GM23248 (cell line): ENCODE measurements at regions not wholly inside any gene's neighbourhood (a gene's known extent, or its start where the extent isn't known, plus 50 kb on each side); places are given as distances from the start of the nearest gene placed in this dataset.

Experiments used
- DNase-seq: peaks from one replicate; pipeline ENCODE4 v3.0.0-alpha.2; 2015
- H2AFZ ChIP-seq: fragments of 200-600 bp; sonication (generic); 2 replicates; pipeline ENCODE4 v1.6.1; 2016; ENCODE audit warnings: antibody characterized with exemption
- H3F3A ChIP-seq: fragments of 200-600 bp; sonication (generic); 2 replicates; pipeline ENCODE4 v1.6.1; 2016; ENCODE audit warnings: mild to moderate bottlenecking, antibody characterized with exemption, mixed run types; ENCODE audit not compliant: insufficient read depth
- H3K27ac ChIP-seq: fragments of 200-600 bp; sonication (generic); 2 replicates; pipeline ENCODE4 v1.5.1; 2016; ENCODE audit warnings: mild to moderate bottlenecking
- H3K27me3 ChIP-seq: fragments of 200-600 bp; sonication (generic); replicated peaks from 2 replicates; pipeline ENCODE4 v1.6.1; 2016; ENCODE audit warnings: mild to moderate bottlenecking; ENCODE audit not compliant: insufficient read depth
- H3K36me3 ChIP-seq: fragments of 200-600 bp; sonication (generic); 2 replicates; pipeline ENCODE4 v1.6.1; 2016; ENCODE audit warnings: low read depth, mild to moderate bottlenecking
- H3K4me1 ChIP-seq: fragments of 200-600 bp; sonication (generic); 2 replicates; pipeline ENCODE4 v1.6.1; 2016; ENCODE audit warnings: mild to moderate bottlenecking; ENCODE audit not compliant: insufficient read depth
- H3K4me2 ChIP-seq: fragments of 200-600 bp; sonication (generic); one replicate; pipeline ENCODE4 v1.6.1; 2016; ENCODE audit warnings: mild to moderate bottlenecking; ENCODE audit not compliant: unreplicated experiment
- H3K4me3 ChIP-seq: fragments of 200-600 bp; sonication (generic); 2 replicates; pipeline ENCODE4 v1.5.1; 2016; ENCODE audit warnings: mild to moderate bottlenecking
- H3K79me2 ChIP-seq: fragments of 200-600 bp; sonication (generic); 2 replicates; pipeline ENCODE4 v1.6.1; 2016; ENCODE audit warnings: mild to moderate bottlenecking; ENCODE audit not compliant: insufficient read depth
- H3K9ac ChIP-seq: fragments of 200-600 bp; sonication (generic); 2 replicates; pipeline ENCODE4 v1.6.1; 2016; ENCODE audit warnings: mild to moderate bottlenecking
- H3K9me2 ChIP-seq: fragments of 200-600 bp; sonication (generic); 2 replicates; pipeline ENCODE4 v1.6.1; 2016; ENCODE audit warnings: mixed run types, mild to moderate bottlenecking, moderate library complexity; ENCODE audit not compliant: insufficient read depth
- H3K9me3 ChIP-seq: fragments of 200-600 bp; sonication (generic); one replicate; pipeline ENCODE4 v1.6.1; 2017; ENCODE audit warnings: low read depth
- H4K20me1 ChIP-seq: fragments of 200-600 bp; sonication (generic); 2 replicates; pipeline ENCODE4 v1.6.0; 2016; ENCODE audit not compliant: insufficient read depth
- EZH2 ChIP-seq: fragments of 200-600 bp; sonication (generic); IDR thresholded peaks from 2 replicates; pipeline ENCODE4 v1.6.1; 2018; ENCODE audit warnings: antibody characterized with exemption, mild to moderate bottlenecking; ENCODE audit not compliant: insufficient read depth, poor library complexity, severe bottlenecking
- EZH2phosphoT487 ChIP-seq: fragments of 200-600 bp; sonication (generic); IDR thresholded peaks from 2 replicates; pipeline ENCODE4 v1.6.1; 2018; ENCODE audit warnings: antibody characterized with exemption, moderate library complexity, mild to moderate bottlenecking, low read depth; ENCODE audit not compliant: insufficient read depth
- WGBS, 2 experiments: methylation state at CpG; one replicate each; pipeline ENCODE4 v1.1.6; 2015 to 2017; ENCODE audit warnings: low lambda C conversion rate in 2 of 2, low coverage in 1 of 2; ENCODE audit errors: missing lambda C conversion rate in 2 of 2; 5-methylcytosine and 5-hydroxymethylcytosine counted together
- in situ Hi-C: fragments of 300-500 bp; cut with MboI; formaldehyde crosslinking; loops from 2 replicates; pipeline ENCODE4 v1.15.0; 2020

- 59 to 61% methylated on average over 8 of the region's 8 CpGs for WGBS, 2 experiments
- Histone ChIP-seq H3K9me3 (no peaks in the 10 kb centered on the region), H3K27me3 (no peaks in the 10 kb centered on the region), H4K20me1 (no peaks in the 10 kb centered on the region), H3K9me2 (no peaks in the 10 kb centered on the region), H3K36me3 (no peaks in the 10 kb centered on the region), H3K79me2 (no peaks in the 10 kb centered on the region), H2AFZ (no peak overlapping the region), H3F3A (no peaks in the 10 kb centered on the region), H3K4me1 (no peaks in the 10 kb centered on the region), H3K9ac (no peak overlapping the region), H3K27ac (no peak overlapping the region), H3K4me2 (no peak overlapping the region), H3K4me3 (no peak overlapping the region)
- no peak for TF ChIP-seq EZH2
- TF ChIP-seq EZH2phosphoT487: no peak
- in situ Hi-C loops: no loop called here
- no peak for DNase-seq
Observed at GRCh38 chr11:88434333-88434976, 96.9 kb upstream of the CTSC start.

- Histone ChIP-seq H3K4me1 (no peaks in the 10 kb centered on the region), H3K9me3 (no peaks in the 10 kb centered on the region), H3K9ac (no peak overlapping the region), H3K4me2 (no peak overlapping the region), H3F3A (no peaks in the 10 kb centered on the region), H3K27ac (no peak overlapping the region), H3K9me2 (no peaks in the 10 kb centered on the region), H3K36me3 (no peaks in the 10 kb centered on the region), H4K20me1 (no peaks in the 10 kb centered on the region), H2AFZ (no peak overlapping the region), H3K4me3 (no peak overlapping the region), H3K27me3 (no peaks in the 10 kb centered on the region), H3K79me2 (no peaks in the 10 kb centered on the region)
- WGBS, 2 experiments: 82% methylated on average over 13 of the region's 13 CpGs
- DNase-seq: no peak
- TF ChIP-seq EZH2phosphoT487 (no peak), EZH2 (no peak)
- in situ Hi-C loops: no loop called here
Observed at GRCh38 chr11:88433536-88434230, 96.1 kb upstream of the CTSC start.

- H2AFZ ChIP-seq: no peak overlapping the region
- no peaks in the 10 kb centered on the region for H3K79me2 ChIP-seq
- TF ChIP-seq EZH2phosphoT487: no peak
- H3K4me2 ChIP-seq: no peak overlapping the region
- no peaks in the 10 kb centered on the region for H3K36me3 ChIP-seq
- no peaks in the 10 kb centered on the region for H3K9me2 ChIP-seq
- no peak for DNase-seq
- H3K27ac ChIP-seq: no peak overlapping the region
- no peaks in the 10 kb centered on the region for H3K4me1 ChIP-seq
- H3K9ac ChIP-seq: no peak overlapping the region
- no peaks in the 10 kb centered on the region for H3K9me3 ChIP-seq
- H3F3A ChIP-seq: no peaks in the 10 kb centered on the region
- H4K20me1 ChIP-seq: no peaks in the 10 kb centered on the region
- H3K27me3 ChIP-seq: no peaks in the 10 kb centered on the region
- no peak overlapping the region for H3K4me3 ChIP-seq
- WGBS, 2 experiments: 78 to 85% methylated on average over 8 to 9 of the region's 9 CpGs
- in situ Hi-C loops: no loop called here
Observed at GRCh38 chr11:88431675-88432341, 94.3 kb upstream of the CTSC start.

- Histone ChIP-seq H2AFZ (no peak overlapping the region), H3F3A (no peaks in the 10 kb centered on the region), H4K20me1 (no peaks in the 10 kb centered on the region), H3K27ac (no peak overlapping the region), H3K36me3 (no peaks in the 10 kb centered on the region), H3K4me3 (no peak overlapping the region), H3K4me2 (no peak overlapping the region), H3K9me3 (no peaks in the 10 kb centered on the region), H3K9ac (no peak overlapping the region), H3K79me2 (no peaks in the 10 kb centered on the region), H3K9me2 (no peaks in the 10 kb centered on the region), H3K4me1 (no peaks in the 10 kb centered on the region), H3K27me3 (no peaks in the 10 kb centered on the region)
- in situ Hi-C loops: no loop called here
- DNase-seq: no peak
- WGBS, 2 experiments: 64 to 71% methylated on average over 1 of the region's 1 CpG
- TF ChIP-seq EZH2 (no peak), EZH2phosphoT487 (no peak)
Observed at GRCh38 chr11:88428959-88429358, 91.4 kb upstream of the CTSC start.
